Stimulated activated memory B cell treated with anti-CD40 and anti-IgM and Interleukin-4, amounts not matched to agents 10 μg/mL and 1 μg/mL and 100 μg/mL, for 72 hours (primary cell): ENCODE measurements at regions not wholly inside any gene's neighbourhood (a gene's known extent, or its start where the extent isn't known, plus 50 kb on each side); places are given as distances from the start of the nearest gene placed in this dataset.

Experiments used
- ATAC-seq: fragments of 150-1000 bp; cut with Tn5 transposase; 2 replicates; pipeline ENCODE4 v1.10.0; 2021
- H3K27ac Mint-ChIP-seq: one replicate; pipeline ENCODE4 v1.8.0; 2022; ENCODE audit warnings: mild to moderate bottlenecking, mixed read lengths
- H3K27me3 Mint-ChIP-seq: one replicate; pipeline ENCODE4 v1.8.0; 2022; ENCODE audit warnings: mixed read lengths
- H3K36me3 Mint-ChIP-seq: one replicate; pipeline ENCODE4 v1.8.0; 2022; ENCODE audit warnings: mixed read lengths
- H3K4me1 Mint-ChIP-seq: one replicate; pipeline ENCODE4 v1.8.0; 2022; ENCODE audit warnings: mixed read lengths
- H3K4me3 Mint-ChIP-seq: one replicate; pipeline ENCODE4 v1.8.0; 2022; ENCODE audit warnings: mild to moderate bottlenecking, moderate library complexity, mixed read lengths
- H3K9me3 Mint-ChIP-seq: one replicate; pipeline ENCODE4 v1.8.0; 2022; ENCODE audit warnings: mixed read lengths

DNA sequence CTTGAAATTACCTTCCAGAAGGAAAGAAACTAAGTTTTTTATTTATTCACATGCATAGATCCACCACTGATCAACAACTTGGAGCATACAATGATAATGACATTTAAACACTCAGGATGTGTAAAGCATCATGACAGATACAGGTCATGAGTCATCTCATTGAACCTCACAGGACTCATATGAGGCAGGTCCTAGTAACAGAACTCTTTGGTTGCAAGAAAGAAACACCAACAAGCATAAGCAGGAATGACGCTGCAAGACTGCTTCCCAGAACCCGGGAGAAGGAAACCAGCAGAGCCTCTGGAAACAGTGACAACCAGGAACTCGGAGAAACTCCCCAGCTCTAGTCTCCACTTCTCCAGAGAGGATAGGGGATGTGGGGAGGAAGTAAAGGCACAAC lies 60.8 kb upstream of the IPO5 start:
- ATAC-seq = no peak
- Mint-ChIP-seq H3K36me3 (no peaks in the 10 kb centered on the region), H3K4me3 (no peak overlapping the region), H3K27me3 (peaks cover 14% of the 10 kb centered on the region), H3K27ac (no peak overlapping the region), H3K4me1 (no peaks in the 10 kb centered on the region), H3K9me3 (peaks cover 13% of the 10 kb centered on the region)

DNA sequence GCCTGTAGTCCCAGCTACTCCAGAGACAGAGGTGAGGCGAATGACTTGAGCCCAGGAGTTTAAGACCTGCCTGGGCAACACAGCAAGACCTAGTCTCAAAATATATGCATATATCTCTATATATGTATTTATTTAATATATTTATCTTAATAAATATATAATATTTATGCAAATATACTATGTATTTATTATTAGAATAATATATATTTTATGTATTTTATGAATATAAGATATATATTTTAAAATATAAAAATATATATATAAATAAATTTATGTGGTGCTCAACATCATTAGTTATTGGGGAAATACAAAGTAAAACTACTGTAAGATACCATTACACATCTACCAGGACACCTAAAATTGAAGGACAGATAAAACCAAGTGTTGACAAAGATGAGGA lies 58.1 kb upstream of the IPO5 start:
- peaks cover 13% of the 10 kb centered on the region for H3K9me3 Mint-ChIP-seq
- no peaks in the 10 kb centered on the region for H3K4me1 Mint-ChIP-seq
- no peak overlapping the region for H3K27ac Mint-ChIP-seq
- no peak for ATAC-seq
- H3K36me3 Mint-ChIP-seq = no peaks in the 10 kb centered on the region
- no peak overlapping the region for H3K4me3 Mint-ChIP-seq
- H3K27me3 Mint-ChIP-seq = peaks cover 21% of the 10 kb centered on the region

- Mint-ChIP-seq H3K4me1 (no peaks in the 10 kb centered on the region), H3K27ac (no peak overlapping the region), H3K36me3 (no peaks in the 10 kb centered on the region), H3K27me3 (peaks cover 21% of the 10 kb centered on the region), H3K9me3 (peaks cover 13% of the 10 kb centered on the region), H3K4me3 (no peak overlapping the region)
- ATAC-seq = no peak
Measured at GRCh38 chr13:97896446-97896845, 57.0 kb upstream of the IPO5 start.

DNA sequence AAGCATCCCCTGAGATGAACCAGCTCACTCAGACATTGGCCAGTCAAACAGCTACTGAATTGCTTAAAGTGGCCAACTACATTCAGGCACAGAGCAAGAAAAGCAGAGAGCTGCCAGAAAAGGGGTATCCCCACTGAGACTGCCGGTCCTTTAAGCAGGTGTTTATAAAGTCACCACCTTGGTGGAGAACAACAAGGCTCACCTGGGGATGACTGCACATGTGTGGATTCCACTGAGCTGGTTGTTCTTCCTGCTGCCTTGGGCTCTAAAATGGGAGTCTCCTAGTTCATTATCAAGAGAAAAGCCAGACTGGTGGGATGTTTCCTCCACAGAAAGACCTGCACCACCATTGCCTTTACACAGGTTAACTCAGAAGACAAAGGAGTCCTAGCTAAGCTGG lies 51.8 kb upstream of the IPO5 start:
- no peaks in the 10 kb centered on the region for H3K9me3 Mint-ChIP-seq

More for the DNA sequence above, 51.8 kb upstream of the IPO5 start:
- H3K27ac Mint-ChIP-seq = no peak overlapping the region
- H3K4me1 Mint-ChIP-seq = no peaks in the 10 kb centered on the region
- H3K36me3 Mint-ChIP-seq = no peaks in the 10 kb centered on the region
- peak; percentile 31 for ATAC-seq
- H3K4me3 Mint-ChIP-seq = no peak overlapping the region
- peaks cover 30% of the 10 kb centered on the region for H3K27me3 Mint-ChIP-seq
